Ovary (tissue), 3 donors: ENCODE measurements at regions not wholly inside any gene's neighbourhood (a gene's known extent, or its start where the extent isn't known, plus 50 kb on each side); places are given as distances from the start of the nearest gene placed in this dataset.

Source experiments
- POLR2A ChIP-seq: fragments of 450-650 bp; IDR thresholded peaks from one replicate; pipeline ENCODE4 v1.6.1; 2017; ENCODE audit warnings: antibody characterized with exemption, mild to moderate bottlenecking, moderate library complexity
- TF ChIP-seq, protein P1 (sequence below), 3 donors: fragments of 450-650 bp in 2 of 3; fragments of 200-600 bp in 1 of 3; IDR thresholded peaks; one replicate each; pipeline versions ENCODE4 v1.5.1 to v1.8.0; 2016 to 2022; ENCODE audit warnings: antibody characterized with exemption in 3 of 3, mild to moderate bottlenecking in 1 of 3
- donor health status: DM: no; HTN: no; CAD: no.

DNA sequence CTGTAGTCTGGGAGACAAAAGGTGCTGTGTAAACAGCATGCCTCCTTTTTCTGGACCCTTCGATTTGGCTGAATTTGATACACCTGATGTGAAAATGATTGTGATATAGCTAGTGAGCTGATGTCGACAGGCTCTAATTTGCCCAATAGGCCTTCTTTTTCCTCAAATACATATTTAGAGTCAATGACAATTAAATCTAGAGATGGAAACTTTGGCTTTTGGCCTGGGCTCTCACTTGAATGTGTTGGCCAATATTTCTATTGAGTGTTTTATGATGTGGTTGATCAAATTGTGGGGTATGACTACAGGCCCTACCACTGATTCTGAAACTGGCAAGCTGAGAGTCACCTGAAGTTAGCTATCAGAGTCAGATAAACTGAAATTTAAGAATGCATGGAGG is 151.8 kb upstream of the MEOX2 start:
- TF ChIP-seq, protein P1, sequence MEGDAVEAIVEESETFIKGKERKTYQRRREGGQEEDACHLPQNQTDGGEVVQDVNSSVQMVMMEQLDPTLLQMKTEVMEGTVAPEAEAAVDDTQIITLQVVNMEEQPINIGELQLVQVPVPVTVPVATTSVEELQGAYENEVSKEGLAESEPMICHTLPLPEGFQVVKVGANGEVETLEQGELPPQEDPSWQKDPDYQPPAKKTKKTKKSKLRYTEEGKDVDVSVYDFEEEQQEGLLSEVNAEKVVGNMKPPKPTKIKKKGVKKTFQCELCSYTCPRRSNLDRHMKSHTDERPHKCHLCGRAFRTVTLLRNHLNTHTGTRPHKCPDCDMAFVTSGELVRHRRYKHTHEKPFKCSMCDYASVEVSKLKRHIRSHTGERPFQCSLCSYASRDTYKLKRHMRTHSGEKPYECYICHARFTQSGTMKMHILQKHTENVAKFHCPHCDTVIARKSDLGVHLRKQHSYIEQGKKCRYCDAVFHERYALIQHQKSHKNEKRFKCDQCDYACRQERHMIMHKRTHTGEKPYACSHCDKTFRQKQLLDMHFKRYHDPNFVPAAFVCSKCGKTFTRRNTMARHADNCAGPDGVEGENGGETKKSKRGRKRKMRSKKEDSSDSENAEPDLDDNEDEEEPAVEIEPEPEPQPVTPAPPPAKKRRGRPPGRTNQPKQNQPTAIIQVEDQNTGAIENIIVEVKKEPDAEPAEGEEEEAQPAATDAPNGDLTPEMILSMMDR (IDR thresholded peaks at IDR 0.05) = no peak
- no peak for TF ChIP-seq POLR2A
